ENCODE measurements at regions not wholly inside any gene's neighbourhood (a gene's known extent, or its start where the extent isn't known, plus 50 kb on each side); places are given as distances from the start of the nearest gene placed in this dataset.

DNA sequence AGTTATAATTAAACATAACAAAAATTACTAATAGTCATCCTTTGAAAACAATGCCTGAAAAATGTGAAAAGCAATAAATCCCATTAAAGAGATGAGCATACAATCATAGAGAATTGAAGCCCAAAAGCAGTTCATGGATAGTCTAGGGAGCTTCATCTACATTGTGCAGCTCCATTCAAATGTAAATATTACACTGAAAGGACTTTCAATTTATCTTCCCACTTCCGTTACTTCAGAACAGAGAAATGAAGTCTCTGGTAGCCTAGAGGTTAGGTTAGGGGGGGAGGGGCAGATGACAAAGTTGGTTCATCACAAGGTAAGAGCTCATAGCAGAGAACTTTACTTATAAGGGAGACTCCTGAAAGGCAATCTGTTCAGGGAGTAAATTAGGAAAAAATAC is 126.6 kb upstream of the RGPD4 start:
- H3K4me1 ChIP-seq (replicated peaks in 1 of 2; ENCODE audit: control insufficient read depth in 2 of 2, insufficient read depth in 2 of 2, low read length in 2 of 2): no peaks in the 10 kb centered on the region
- intact Hi-C loops (cut with micrococcal nuclease): no loop called here
- 77% methylated on average over 1 of the region's 1 CpG for WGBS (ENCODE audit: insufficient coverage, low coverage, missing lambda C conversion rate)
- TF ChIP-seq KAT7 (CRISPR knock-in tag; IDR thresholded peaks at IDR 0.05; ENCODE audit: borderline replicate concordance): no peak
- TF ChIP-seq, protein P1, sequence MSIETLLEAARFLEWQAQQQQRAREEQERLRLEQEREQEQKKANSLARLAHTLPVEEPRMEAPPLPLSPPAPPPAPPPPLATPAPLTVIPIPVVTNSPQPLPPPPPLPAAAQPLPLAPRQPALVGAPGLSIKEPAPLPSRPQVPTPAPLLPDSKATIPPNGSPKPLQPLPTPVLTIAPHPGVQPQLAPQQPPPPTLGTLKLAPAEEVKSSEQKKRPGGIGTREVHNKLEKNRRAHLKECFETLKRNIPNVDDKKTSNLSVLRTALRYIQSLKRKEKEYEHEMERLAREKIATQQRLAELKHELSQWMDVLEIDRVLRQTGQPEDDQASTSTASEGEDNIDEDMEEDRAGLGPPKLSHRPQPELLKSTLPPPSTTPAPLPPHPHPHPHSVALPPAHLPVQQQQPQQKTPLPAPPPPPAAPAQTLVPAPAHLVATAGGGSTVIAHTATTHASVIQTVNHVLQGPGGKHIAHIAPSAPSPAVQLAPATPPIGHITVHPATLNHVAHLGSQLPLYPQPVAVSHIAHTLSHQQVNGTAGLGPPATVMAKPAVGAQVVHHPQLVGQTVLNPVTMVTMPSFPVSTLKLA (conservative IDR thresholded peaks at IDR 0.05): no peak
- TF ChIP-seq POLR3A (IDR thresholded peaks at IDR 0.05; ENCODE audit: borderline replicate concordance, extremely low read depth, insufficient read depth, insufficient read length): no peak
- TF ChIP-seq, protein P2, sequence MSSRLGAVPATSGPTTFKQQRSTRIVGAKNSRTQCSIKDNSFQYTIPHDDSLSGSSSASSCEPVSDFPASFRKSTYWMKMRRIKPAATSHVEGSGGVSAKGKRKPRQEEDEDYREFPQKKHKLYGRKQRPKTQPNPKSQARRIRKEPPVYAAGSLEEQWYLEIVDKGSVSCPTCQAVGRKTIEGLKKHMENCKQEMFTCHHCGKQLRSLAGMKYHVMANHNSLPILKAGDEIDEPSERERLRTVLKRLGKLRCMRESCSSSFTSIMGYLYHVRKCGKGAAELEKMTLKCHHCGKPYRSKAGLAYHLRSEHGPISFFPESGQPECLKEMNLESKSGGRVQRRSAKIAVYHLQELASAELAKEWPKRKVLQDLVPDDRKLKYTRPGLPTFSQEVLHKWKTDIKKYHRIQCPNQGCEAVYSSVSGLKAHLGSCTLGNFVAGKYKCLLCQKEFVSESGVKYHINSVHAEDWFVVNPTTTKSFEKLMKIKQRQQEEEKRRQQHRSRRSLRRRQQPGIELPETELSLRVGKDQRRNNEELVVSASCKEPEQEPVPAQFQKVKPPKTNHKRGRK (tag; IDR thresholded peaks at IDR 0.05): no peak
- no peak for TF ChIP-seq ZFP30 (CRISPR knock-in tag; IDR thresholded peaks at IDR 0.05; ENCODE audit: borderline replicate concordance)
- TF ChIP-seq PHF21A (IDR thresholded peaks at IDR 0.05; ENCODE audit: borderline replicate concordance, low read depth): no peak
- no peak overlapping the region for H3K4me3 ChIP-seq
- H3K9me3 ChIP-seq (replicated peaks; ENCODE audit: control insufficient read depth, insufficient read depth, low read depth, low read length): no peaks in the 10 kb centered on the region
- no TSS peak for BruUV-seq (replicated peaks)
- H4K20me1 ChIP-seq (replicated peaks; ENCODE audit: control insufficient read depth, insufficient read depth, low read length): no peaks in the 10 kb centered on the region
- no peaks in the 10 kb centered on the region for H3K27me3 ChIP-seq (ENCODE audit: control insufficient read depth in 2 of 2, insufficient read depth in 2 of 2, low read length in 2 of 2)
- no peaks in the 10 kb centered on the region for H3K9me1 ChIP-seq (ENCODE audit: control insufficient read depth, insufficient read depth, low read length)
- DNase-seq (ENCODE audit: extremely low read depth in 1 of 4, low spot score in 3 of 4): no peak
- no peak for ATAC-seq
- no peak overlapping the region for H3K9ac ChIP-seq (ENCODE audit: insufficient read depth in 1 of 2, low read depth in 2 of 2, low read length in 2 of 2)
- no peak overlapping the region for H3K4me2 ChIP-seq (ENCODE audit: insufficient read depth, low read length)
- no peak for FAIRE-seq
- H3K36me3 ChIP-seq (ENCODE audit: control insufficient read depth, insufficient read depth, low read length): peaks cover 76% of the 10 kb centered on the region
- no peak overlapping the region for H3K27ac ChIP-seq (ENCODE audit: extremely low read depth, low read depth, low read length)
- no peak overlapping the region for H2AFZ ChIP-seq (ENCODE audit: low read depth, low read length)
- ChIA-PET CTCF (ENCODE audit: low intra/inter-chr PET ratio) (no interaction called here), POLR2A (interaction anchor here (1.4 kb wide), 1 partner anchor 12 kb away, joined by 6 read pairs; no protein-coding TSS in a partner anchor)
- peaks cover 52% of the 10 kb centered on the region for H3K79me2 ChIP-seq (ENCODE audit: control insufficient read depth, insufficient read depth, low read length)
- in situ Hi-C loops (cut with MboI): no loop called here

Data from K562 (cell line).